HG03571 (cell line): ENCODE measurements at regions not wholly inside any gene's neighbourhood (a gene's known extent, or its start where the extent isn't known, plus 50 kb on each side); places are given as distances from the start of the nearest gene placed in this dataset.
"Not testable (repeated sequence)": the region's sequence is repeated elsewhere in the genome, so short reads cannot be mapped to it uniquely, and the experiment has no call there.

Experiments
- ATAC-seq: cut with Tn5 transposase; IDR thresholded peaks from one replicate; pipeline ENCODE4 v1.9.1; 2021; ENCODE audit not compliant: unreplicated experiment

- no peak for ATAC-seq
These were observed 357.6 kb upstream of the SOX2 start for GRCh38 chr3:181354140-181354539.

- ATAC-seq, result no peak
These were observed 354.8 kb upstream of the DNAJC19 start for GRCh38 chr3:181344331-181344730.

- ATAC-seq, result no peak
These were observed 347.1 kb upstream of the DNAJC19 start for GRCh38 chr3:181336597-181336996.

- no peak for ATAC-seq
These were observed 343.9 kb upstream of the DNAJC19 start for GRCh38 chr3:181333394-181333793.

GRCh38 chr3:181330821-181331563 lies 341.5 kb upstream of the DNAJC19 start:
- ATAC-seq, result no peak

- ATAC-seq, result no peak
These were observed 340.7 kb upstream of the DNAJC19 start for GRCh38 chr3:181330257-181330656.

- ATAC-seq, result no peak
These were observed 339.5 kb upstream of the DNAJC19 start for GRCh38 chr3:181329024-181329423.

GRCh38 chr3:181328346-181328745 lies 338.8 kb upstream of the DNAJC19 start:
- ATAC-seq, result no peak

- ATAC-seq, result no peak
These were observed 337.8 kb upstream of the DNAJC19 start for GRCh38 chr3:181327349-181327748.

- ATAC-seq, result no peak
These were observed 337.2 kb upstream of the DNAJC19 start for GRCh38 chr3:181326637-181327223.

GRCh38 chr3:181324516-181324915 lies 335.0 kb upstream of the DNAJC19 start:
- ATAC-seq, result not testable (repeated sequence)

GRCh38 chr3:181318321-181318720 lies 328.8 kb upstream of the DNAJC19 start:
- ATAC-seq, result no peak

- no peak for ATAC-seq
These were observed 328.0 kb upstream of the DNAJC19 start for GRCh38 chr3:181317508-181317907.

- no peak for ATAC-seq
These were observed 326.9 kb upstream of the DNAJC19 start for GRCh38 chr3:181316482-181316881.

- ATAC-seq, result no peak
These were observed 323.8 kb upstream of the DNAJC19 start for GRCh38 chr3:181313335-181313734.

- ATAC-seq, result no peak
These were observed 321.6 kb upstream of the DNAJC19 start for GRCh38 chr3:181311186-181311585.

- ATAC-seq, result no peak
These were observed 313.4 kb upstream of the DNAJC19 start for GRCh38 chr3:181302960-181303359.

GRCh38 chr3:181300033-181300432 lies 310.5 kb upstream of the DNAJC19 start:
- no peak for ATAC-seq

GRCh38 chr3:181298421-181298820 lies 308.9 kb upstream of the DNAJC19 start:
- no peak for ATAC-seq

GRCh38 chr3:181292984-181293383 lies 303.4 kb upstream of the DNAJC19 start:
- no peak for ATAC-seq

- no peak for ATAC-seq
These were observed 301.4 kb upstream of the DNAJC19 start for GRCh38 chr3:181290941-181291340.

- ATAC-seq, result no peak
These were observed 299.8 kb upstream of the DNAJC19 start for GRCh38 chr3:181289306-181289705.

GRCh38 chr3:181288145-181288544 lies 298.6 kb upstream of the DNAJC19 start:
- no peak for ATAC-seq
